HG02571 (cell line): ENCODE measurements at regions not wholly inside any gene's neighbourhood (a gene's known extent, or its start where the extent isn't known, plus 50 kb on each side); places are given as distances from the start of the nearest gene placed in this dataset.

ENCODE experiments used
- ATAC-seq: cut with Tn5 transposase; IDR thresholded peaks from one replicate; pipeline ENCODE4 v1.9.1; 2021; ENCODE audit warnings: mild to moderate bottlenecking, moderate library complexity; ENCODE audit not compliant: unreplicated experiment

GRCh38 chr18:56186319-56186718 is 452.1 kb downstream of the TXNL1 start:
- ATAC-seq, result no peak

- ATAC-seq, result no peak
These were observed 453.3 kb downstream of the TXNL1 start for GRCh38 chr18:56185126-56185525.

DNA sequence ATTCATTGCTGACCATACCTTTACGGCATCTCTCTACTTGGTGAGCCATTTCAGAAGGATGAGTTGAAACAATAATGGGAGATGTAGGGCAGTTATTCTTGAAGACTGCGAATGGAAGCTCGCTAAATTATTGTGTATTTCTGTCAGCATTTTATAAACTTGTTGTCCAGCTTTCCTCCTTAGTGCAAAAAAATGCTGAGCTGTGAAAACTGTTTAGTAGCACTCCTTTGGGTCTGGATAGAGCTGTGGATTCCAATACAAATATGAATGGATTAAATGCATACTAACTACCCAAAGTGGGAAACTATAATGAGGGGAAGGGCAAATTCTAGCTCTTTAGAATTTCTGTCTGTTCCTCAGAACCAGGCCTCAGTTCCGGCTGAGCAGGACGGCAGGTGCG is 461.6 kb downstream of the TXNL1 start:
- ATAC-seq, result no peak

- ATAC-seq, result no peak
These were observed 462.9 kb downstream of the TXNL1 start for GRCh38 chr18:56175330-56176001.

DNA sequence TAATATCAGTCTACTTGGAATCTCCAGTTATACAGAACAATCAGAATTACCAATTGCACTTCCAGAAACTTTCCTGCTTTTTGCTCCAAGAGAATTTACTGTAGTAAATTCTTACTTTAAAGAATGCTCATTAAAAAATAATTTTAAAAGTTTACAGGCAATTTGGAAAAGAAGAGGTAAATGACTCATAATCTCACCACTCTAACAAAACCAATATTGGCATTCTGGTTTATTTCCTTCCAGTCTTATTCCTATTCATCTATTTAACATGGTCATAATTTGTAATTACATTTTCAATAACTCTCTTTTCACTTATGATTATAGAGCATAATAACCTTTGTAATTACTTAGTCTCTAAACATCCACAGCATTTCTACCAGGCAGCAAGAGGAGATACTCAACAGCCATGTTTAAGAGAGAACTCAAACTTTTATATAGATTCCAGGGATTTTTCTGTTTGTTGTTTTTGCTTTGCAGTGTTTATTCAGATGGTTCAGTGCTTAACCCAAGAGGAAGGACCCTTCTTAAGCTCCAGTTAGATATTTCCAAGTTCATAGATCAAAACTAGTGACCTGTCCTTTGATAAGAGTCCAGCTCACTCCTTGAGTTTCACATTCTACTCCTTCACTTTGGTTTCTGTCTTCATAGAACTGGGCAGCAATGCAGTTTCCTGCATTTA is 464.7 kb downstream of the TXNL1 start:
- no peak for ATAC-seq

GRCh38 chr18:56172527-56172926 is 465.9 kb downstream of the TXNL1 start:
- ATAC-seq, result no peak

GRCh38 chr18:56171848-56172247 is 466.5 kb downstream of the TXNL1 start:
- no peak for ATAC-seq

GRCh38 chr18:56168049-56168781 is 470.2 kb downstream of the TXNL1 start:
- no peak for ATAC-seq

GRCh38 chr18:56167366-56167765 is 471.0 kb downstream of the TXNL1 start:
- no peak for ATAC-seq

DNA sequence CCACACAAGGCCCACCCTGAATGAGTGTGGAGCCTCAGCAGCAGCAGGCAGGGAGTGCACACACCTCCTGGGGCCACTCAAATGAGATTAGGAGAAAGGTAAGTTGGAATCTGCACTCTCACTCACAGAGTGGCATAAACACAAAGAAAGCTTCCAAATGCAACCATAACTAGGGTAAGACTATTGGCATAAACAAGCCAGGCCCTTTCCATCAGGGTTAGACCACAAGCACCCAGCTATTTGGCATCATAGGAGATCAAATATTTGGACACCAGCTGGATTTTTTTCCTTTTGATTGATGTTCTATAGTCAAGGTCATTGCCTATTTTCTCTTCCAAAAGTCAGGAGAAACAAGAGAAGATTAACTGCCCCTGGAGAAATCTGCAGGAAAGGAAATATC is 471.5 kb downstream of the TXNL1 start:
- no peak for ATAC-seq

DNA sequence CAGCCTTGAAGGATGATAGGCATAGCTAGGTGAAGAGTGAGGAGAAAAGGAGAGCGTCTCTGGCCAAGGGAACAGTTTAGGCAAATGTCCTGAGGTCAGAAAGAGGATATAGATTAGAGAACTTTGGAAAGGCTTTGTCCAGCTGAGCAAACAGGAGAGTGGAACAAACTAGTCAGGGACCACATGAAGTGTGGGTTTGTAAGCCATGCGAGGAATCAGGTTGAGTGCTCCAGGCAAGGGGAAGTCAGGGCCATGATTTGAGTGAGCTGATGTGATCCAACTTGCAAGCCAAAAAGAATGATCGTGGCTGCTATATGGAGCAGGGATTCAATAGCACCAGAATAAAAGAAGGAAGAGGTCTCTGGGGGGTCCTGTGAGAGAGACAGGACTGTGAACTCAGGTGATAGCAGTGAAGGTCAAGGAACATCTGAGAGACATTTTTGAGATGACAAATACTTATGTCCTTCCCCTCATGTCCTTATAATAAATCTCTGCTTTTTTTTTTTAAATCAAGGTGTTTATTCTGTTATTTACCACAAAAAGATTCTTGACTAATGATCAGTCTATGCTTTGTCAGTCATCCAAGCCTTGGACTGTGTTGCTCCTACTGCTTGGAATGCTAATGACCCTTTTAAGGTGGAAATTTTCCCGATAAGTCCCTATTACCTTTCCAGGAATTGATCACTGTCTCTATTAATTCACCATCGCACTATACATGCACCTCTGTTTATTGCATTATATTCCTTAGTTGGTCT is 472.6 kb downstream of the TXNL1 start:
- no peak for ATAC-seq

DNA sequence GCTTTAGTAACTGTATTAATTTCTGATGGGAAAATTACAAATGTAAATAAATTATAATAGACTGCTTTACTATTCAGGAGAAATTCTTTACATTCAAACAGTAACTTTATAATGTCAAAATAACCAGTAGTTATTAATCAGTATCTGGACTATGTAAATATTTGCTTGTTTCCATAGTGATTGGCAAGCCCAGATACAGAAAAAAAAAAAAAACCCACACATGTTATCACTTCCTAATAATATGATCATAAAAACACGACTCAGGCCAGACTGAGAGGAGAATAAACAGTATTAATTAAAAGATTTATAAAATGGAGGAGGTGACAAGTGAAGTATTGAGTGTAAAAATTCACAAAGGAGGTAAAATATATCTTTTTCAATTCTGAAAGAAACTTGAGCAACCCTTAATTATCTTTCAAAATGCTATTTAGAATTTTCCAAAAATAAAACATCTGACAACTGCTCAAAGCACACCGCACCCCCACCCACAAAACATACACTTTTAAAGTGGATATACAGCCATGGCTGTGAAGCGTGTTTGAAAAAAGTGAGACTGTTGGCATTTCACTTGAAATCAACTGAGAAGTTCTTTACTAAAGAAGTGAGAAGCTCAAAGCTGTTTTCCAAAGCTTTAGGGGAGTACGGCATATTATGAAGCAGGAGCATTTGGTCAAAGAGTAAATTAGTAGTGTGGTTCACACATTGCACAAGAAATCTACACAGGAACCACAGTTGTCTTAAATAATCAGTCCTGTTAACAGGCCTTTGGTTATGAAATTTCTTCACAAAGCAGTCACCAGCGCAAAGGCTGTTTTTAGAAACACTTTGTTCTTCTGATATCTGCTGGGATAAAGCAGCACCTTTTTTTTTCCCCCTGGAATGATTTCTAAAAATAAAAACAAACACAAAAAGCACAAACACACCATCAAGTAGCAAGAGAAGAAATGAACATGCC is 475.8 kb downstream of the TXNL1 start:
- ATAC-seq, result no peak

DNA sequence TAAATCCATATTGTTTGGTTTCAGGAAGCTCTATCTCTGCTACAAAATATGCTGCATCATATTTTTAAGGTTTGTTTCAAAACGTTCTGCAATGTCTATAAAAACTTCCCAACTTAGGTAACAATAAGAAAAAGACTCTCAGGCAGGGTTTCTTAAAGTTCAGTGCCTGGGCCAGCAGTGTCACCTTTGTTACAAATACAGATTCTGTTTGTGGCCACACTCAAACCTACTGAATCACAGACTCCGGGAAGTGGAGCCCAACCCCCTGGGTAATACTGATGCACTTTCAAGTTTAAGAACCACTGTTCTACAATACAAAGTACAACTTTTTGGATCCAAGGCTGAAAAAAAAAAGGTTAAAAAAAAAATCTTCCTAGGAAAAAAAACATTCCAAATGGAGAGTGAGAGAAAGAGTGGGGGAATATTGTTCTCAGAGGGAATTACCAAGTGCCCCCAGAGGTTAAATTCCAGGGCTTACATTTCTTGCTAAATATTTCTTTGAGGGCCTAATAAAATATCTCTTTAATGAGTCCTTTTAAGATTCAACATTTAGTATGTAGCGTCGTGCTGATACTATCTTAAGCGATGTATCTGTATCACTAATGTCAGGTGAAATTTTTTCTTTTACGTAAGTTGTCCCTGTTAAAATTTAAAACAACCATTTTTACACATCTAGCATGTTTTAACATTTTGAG is 476.7 kb downstream of the TXNL1 start:
- no peak for ATAC-seq

GRCh38 chr18:56158676-56159075 is 479.7 kb downstream of the TXNL1 start:
- no peak for ATAC-seq

DNA sequence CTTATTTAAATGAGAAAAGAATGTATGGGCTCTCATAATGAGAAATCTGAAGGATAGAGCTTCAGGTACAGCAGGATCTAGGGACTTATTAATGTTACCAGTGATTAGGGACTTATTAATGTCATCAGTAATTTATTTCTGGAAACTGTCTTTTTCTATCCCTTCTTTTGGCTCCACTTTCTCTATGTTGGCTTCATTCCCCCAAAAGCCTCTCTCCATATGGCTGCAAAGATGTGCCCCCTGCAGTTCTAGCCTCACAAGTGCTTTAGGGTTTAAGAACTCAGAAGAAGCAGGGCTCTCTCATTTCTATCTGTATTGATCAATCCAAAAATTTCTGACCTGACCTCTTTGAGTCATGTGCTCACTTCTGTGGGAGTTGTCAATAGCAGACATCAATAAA is 480.9 kb downstream of the TXNL1 start:
- ATAC-seq, result no peak

GRCh38 chr18:56152551-56153310 is 485.7 kb downstream of the TXNL1 start:
- no peak for ATAC-seq

DNA sequence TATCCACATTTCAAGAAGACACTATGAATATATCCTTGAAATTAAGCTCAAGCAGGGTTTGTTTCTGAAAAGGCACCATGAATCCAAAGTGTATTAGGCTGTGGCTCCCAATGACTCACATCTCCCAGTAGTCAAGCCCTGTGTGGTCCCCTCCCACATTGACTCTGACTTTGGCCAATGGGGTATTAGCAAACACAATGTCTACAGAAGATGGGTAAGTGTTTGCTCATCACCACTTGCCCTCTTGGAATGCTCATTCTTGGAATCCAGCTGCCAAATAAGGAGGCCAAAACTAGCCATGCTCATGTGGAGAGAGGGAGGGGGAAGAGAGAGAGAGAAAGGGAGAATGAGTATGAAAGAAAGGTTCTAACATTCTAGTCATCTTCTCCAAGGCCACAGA is 490.0 kb downstream of the TXNL1 start:
- no peak for ATAC-seq

DNA sequence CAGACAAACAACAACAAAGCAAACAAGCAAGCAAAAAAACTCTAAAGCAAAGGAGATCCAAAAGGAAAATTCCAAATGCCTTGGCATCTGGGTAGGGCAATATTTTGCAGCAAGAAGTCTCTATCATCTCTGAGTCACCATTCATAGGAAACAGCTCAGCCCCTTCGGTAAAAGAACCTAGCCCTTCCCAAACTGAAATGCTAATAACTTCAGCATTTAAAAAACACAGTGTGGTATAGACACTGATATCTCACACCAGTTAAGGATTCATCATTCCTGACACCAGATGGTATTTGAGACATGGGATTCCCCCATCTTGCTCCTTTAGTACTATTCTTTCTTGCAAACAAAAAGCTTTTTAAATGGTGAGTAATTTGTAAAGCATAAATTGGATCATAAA is 491.8 kb downstream of the TXNL1 start:
- ATAC-seq, result no peak

DNA sequence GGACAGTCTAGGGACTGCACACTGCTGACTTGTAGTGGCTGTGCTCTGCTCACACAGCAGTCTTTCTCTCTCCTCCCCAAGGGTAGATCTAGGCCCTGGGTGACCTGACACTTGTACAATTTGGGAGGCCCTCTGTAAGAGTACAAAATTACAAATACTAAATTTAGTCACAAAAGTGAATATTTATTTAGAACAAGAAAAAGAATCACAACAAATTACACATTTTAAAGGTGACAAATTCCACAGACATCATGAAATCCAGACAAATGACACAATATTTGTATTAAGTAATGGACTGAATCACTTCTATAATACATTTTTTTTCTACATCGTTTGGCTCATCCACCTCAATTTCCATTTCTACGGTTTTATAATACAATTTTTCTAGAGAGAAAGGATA is 496.4 kb downstream of the TXNL1 start:
- ATAC-seq, result no peak
